ENCODE measurements at regions not wholly inside any gene's neighbourhood (a gene's known extent, or its start where the extent isn't known, plus 50 kb on each side); places are given as distances from the start of the nearest gene placed in this dataset.

DNA sequence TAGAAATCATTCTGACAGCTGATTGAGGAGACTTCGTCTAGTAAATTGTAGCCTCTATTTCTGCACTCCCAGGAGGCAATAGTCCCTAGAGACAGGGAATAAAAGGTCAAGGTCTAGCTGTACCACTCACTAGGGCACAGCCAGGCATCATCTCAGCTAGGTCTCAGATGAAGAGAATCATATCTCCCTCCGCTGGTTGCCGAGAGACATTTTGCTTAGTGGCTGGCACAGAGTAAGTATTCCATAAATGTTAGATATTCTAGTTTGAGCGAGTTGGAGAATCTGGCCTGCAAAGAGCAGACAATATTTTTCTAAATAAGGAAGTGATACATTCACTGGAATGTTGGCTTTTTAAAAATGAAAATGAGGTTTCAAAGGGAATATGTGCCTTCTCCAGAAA lies 180.4 kb upstream of the ACTBL2 start:
- TF ChIP-seq POLR2A (IDR thresholded peaks at IDR 0.05; ENCODE audit: low read length) (no peak), GATA1 (IDR thresholded peaks at IDR 0.05; ENCODE audit: low read depth, low read length) (no peak)
